ENCODE measurements at regions not wholly inside any gene's neighbourhood (a gene's known extent, or its start where the extent isn't known, plus 50 kb on each side); places are given as distances from the start of the nearest gene placed in this dataset.

GRCh38 chr16:35485915-35486314 is 2026.5 kb downstream of the TP53TG3F start:
- ATAC-seq (ENCODE audit: insufficient number of reproducible peaks, low FRiP score, low read depth) (no peak), DNase-seq (ENCODE audit: low spot score) (no peak)
- no peak for TF ChIP-seq CTCF (IDR thresholded peaks at IDR 0.05)
- Histone ChIP-seq H3K27me3 (replicated peaks; ENCODE audit: insufficient read depth) (no peaks in the 10 kb centered on the region), H3K27ac (no peak overlapping the region), H3K36me3 (no peaks in the 10 kb centered on the region), H3K9me3 (no peaks in the 10 kb centered on the region), H3K4me3 (no peak overlapping the region), H3K4me1 (ENCODE audit: control insufficient read depth in 1 of 2, low read depth in 2 of 2) (no peaks in the 10 kb centered on the region)

GRCh38 chr16:35492225-35492624 is 2032.8 kb downstream of the TP53TG3F start:
- H3K36me3 ChIP-seq = no peaks in the 10 kb centered on the region
- ATAC-seq (ENCODE audit: insufficient number of reproducible peaks, low FRiP score, low read depth) (no peak), DNase-seq (ENCODE audit: low spot score) (no peak)
- no peaks in the 10 kb centered on the region for H3K9me3 ChIP-seq
- H3K27me3 ChIP-seq (replicated peaks; ENCODE audit: insufficient read depth) = no peaks in the 10 kb centered on the region
- H3K27ac ChIP-seq = no peak overlapping the region
- H3K4me3 ChIP-seq = no peak overlapping the region
- TF ChIP-seq CTCF (IDR thresholded peaks at IDR 0.05) = no peak
- no peaks in the 10 kb centered on the region for H3K4me1 ChIP-seq (ENCODE audit: control insufficient read depth in 1 of 2, low read depth in 2 of 2)

GRCh38 chr16:35497399-35497798 is 2038.0 kb downstream of the TP53TG3F start:
- Histone ChIP-seq H3K27me3 (replicated peaks; ENCODE audit: insufficient read depth) (no peaks in the 10 kb centered on the region), H3K27ac (no peak overlapping the region), H3K36me3 (no peaks in the 10 kb centered on the region), H3K4me1 (ENCODE audit: control insufficient read depth in 1 of 2, low read depth in 2 of 2) (no peaks in the 10 kb centered on the region), H3K4me3 (no peak overlapping the region), H3K9me3 (no peaks in the 10 kb centered on the region)
- TF ChIP-seq CTCF (IDR thresholded peaks at IDR 0.05) = no peak
- ATAC-seq (ENCODE audit: insufficient number of reproducible peaks, low FRiP score, low read depth) (no peak), DNase-seq (ENCODE audit: low spot score) (no peak)

GRCh38 chr16:35506018-35506897 is 2046.8 kb downstream of the TP53TG3F start:
- TF ChIP-seq CTCF (IDR thresholded peaks at IDR 0.05) = no peak
- no peak overlapping the region for H3K4me3 ChIP-seq
- H3K4me1 ChIP-seq (ENCODE audit: control insufficient read depth in 1 of 2, low read depth in 2 of 2) = no peaks in the 10 kb centered on the region
- no peaks in the 10 kb centered on the region for H3K9me3 ChIP-seq
- no peak for DNase-seq (ENCODE audit: low spot score)
- no peaks in the 10 kb centered on the region for H3K27me3 ChIP-seq (replicated peaks; ENCODE audit: insufficient read depth)
- no peak overlapping the region for H3K27ac ChIP-seq
- no peak for ATAC-seq (ENCODE audit: insufficient number of reproducible peaks, low FRiP score, low read depth)
- H3K36me3 ChIP-seq = no peaks in the 10 kb centered on the region

GRCh38 chr16:35506898-35507194 is 2047.4 kb downstream of the TP53TG3F start:
- no peak for TF ChIP-seq CTCF (IDR thresholded peaks at IDR 0.05)
- Histone ChIP-seq H3K36me3 (no peaks in the 10 kb centered on the region), H3K4me1 (ENCODE audit: control insufficient read depth in 1 of 2, low read depth in 2 of 2) (no peaks in the 10 kb centered on the region), H3K27me3 (replicated peaks; ENCODE audit: insufficient read depth) (no peaks in the 10 kb centered on the region), H3K27ac (no peak overlapping the region), H3K4me3 (no peak overlapping the region), H3K9me3 (no peaks in the 10 kb centered on the region)
- DNase-seq (ENCODE audit: low spot score) (no peak), ATAC-seq (ENCODE audit: insufficient number of reproducible peaks, low FRiP score, low read depth) (no peak)

Measured in thoracic aorta (tissue), 2 donors.